Activated CD4-positive, alpha-beta T cell treated with anti-CD3 and anti-CD28 coated beads for 48 hours (primary cell): ENCODE measurements at regions not wholly inside any gene's neighbourhood (a gene's known extent, or its start where the extent isn't known, plus 50 kb on each side); places are given as distances from the start of the nearest gene placed in this dataset.
A peak's percentile ranks its signal among the peaks of the same experiment; 100 is the strongest.

Experiments used
- DNase-seq: peaks from one replicate; pipeline ENCODE4 v3.0.0-alpha.2; 2020

GRCh38 chr3:182668541-182668940 is 124.8 kb upstream of the ATP11B start:
- DNase-seq = no peak

GRCh38 chr3:182668974-182669373 is 124.3 kb upstream of the ATP11B start:
- DNase-seq = no peak

- no peak for DNase-seq
Measured at GRCh38 chr3:182671541-182671940, 121.8 kb upstream of the ATP11B start.

GRCh38 chr3:182671942-182672341 is 121.4 kb upstream of the ATP11B start:
- no peak for DNase-seq

GRCh38 chr3:182673336-182673735 is 120.0 kb upstream of the ATP11B start:
- no peak for DNase-seq

- DNase-seq = peak; percentile 72
Measured at GRCh38 chr3:182682263-182683241, 110.8 kb upstream of the ATP11B start.

- peak; percentile 72 for DNase-seq
Measured at GRCh38 chr3:182683453-182683852, 109.9 kb upstream of the ATP11B start.

GRCh38 chr3:182683858-182684257 is 109.4 kb upstream of the ATP11B start:
- DNase-seq = no peak

GRCh38 chr3:182686033-182686886 is 107.0 kb upstream of the ATP11B start:
- DNase-seq = no peak

GRCh38 chr3:182690172-182690571 is 103.1 kb upstream of the ATP11B start:
- DNase-seq = no peak

- DNase-seq = no peak
Measured at GRCh38 chr3:182692021-182692420, 101.3 kb upstream of the ATP11B start.

GRCh38 chr3:182692695-182693094 is 100.6 kb upstream of the ATP11B start:
- no peak for DNase-seq

GRCh38 chr3:182693723-182694122 is 99.6 kb upstream of the ATP11B start:
- DNase-seq = no peak

GRCh38 chr3:182696916-182697315 is 96.4 kb upstream of the ATP11B start:
- no peak for DNase-seq

GRCh38 chr3:182697345-182697919 is 95.9 kb upstream of the ATP11B start:
- no peak for DNase-seq

- DNase-seq = no peak
Measured at GRCh38 chr3:182698078-182698477, 95.2 kb upstream of the ATP11B start.

- DNase-seq = no peak
Measured at GRCh38 chr3:182699550-182700170, 93.6 kb upstream of the ATP11B start.

- no peak for DNase-seq
Measured at GRCh38 chr3:182702216-182702615, 91.1 kb upstream of the ATP11B start.

GRCh38 chr3:182703233-182703632 is 90.1 kb upstream of the ATP11B start:
- no peak for DNase-seq

GRCh38 chr3:182704926-182705325 is 88.4 kb upstream of the ATP11B start:
- no peak for DNase-seq

GRCh38 chr3:182708810-182709209 is 84.5 kb upstream of the ATP11B start:
- no peak for DNase-seq

- no peak for DNase-seq
Measured at GRCh38 chr3:182709306-182709705, 84.0 kb upstream of the ATP11B start.
